ENCODE measurements at regions not wholly inside any gene's neighbourhood (a gene's known extent, or its start where the extent isn't known, plus 50 kb on each side); places are given as distances from the start of the nearest gene placed in this dataset.

DNA sequence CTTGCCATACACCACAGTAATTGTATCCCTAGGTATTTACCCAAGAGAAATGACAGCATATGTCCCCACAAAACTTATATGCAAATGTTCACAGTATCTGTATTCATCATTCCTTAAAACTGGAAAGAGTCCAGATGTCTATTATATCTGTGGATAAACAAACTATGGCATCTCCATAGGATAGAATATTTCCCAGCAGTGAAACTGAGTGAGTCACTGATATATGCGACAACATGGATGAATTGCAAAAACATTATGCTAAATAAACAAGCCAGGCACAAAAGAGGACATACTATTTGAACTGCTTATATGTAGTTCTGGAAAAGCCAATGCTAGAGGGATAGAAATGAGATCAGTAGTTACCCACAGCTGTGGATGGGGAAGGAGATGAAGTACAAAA is 359.4 kb upstream of the DSEL start:
- TF ChIP-seq CTCF (conservative IDR thresholded peaks at IDR 0.05; ENCODE audit: low read depth, low read length) = no peak
- no peak overlapping the region for H3K4me3 ChIP-seq (ENCODE audit: low read length)
- no peak for DNase-seq (ENCODE audit: low read depth)

DNA sequence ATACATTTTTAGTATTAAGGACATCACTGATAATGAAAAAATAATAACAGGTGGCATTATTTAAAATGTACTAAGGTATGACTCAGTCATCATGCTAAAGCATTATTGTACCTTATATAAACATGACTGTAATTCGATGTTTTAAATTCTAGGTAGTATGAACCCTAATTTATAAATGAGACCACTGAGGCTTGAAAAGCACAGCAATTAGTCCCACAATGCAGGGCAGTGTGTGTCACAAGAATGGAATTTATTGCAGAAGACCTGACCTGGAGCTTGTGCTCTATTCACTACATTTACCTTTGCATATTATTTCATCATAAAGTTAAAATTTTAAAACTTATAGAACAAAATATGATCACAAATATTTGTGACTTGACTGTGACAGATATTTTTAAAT is 358.5 kb upstream of the DSEL start:
- no peak overlapping the region for H3K4me3 ChIP-seq (ENCODE audit: low read length)
- DNase-seq (ENCODE audit: low read depth) = peak; percentile 23
- no peak for TF ChIP-seq CTCF (conservative IDR thresholded peaks at IDR 0.05; ENCODE audit: low read depth, low read length)

DNA sequence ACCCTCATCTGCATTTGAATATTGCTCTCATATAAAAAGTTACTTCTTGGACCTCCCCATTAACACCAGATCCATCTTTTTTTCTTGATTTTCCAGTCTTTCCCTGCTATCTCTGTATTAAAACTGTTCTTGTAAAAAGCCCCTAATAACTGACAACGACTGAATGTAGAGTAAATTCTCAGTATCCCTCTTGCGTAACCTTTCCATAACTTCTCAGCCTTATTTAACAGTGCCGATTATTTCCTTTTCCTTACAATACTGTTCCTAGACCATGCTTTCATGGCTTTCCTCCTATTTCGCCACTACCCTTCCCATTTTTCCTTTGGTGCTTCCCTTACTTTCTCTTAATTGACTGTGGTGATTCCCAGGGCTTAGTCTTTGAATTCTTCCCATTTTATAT is 348.9 kb upstream of the DSEL start:
- no peak overlapping the region for H3K4me3 ChIP-seq (ENCODE audit: low read length)
- TF ChIP-seq CTCF (conservative IDR thresholded peaks at IDR 0.05; ENCODE audit: low read depth, low read length) = no peak
- no peak for DNase-seq (ENCODE audit: low read depth)

- DNase-seq (ENCODE audit: low read depth) = no peak
- TF ChIP-seq CTCF (conservative IDR thresholded peaks at IDR 0.05; ENCODE audit: low read depth, low read length) = no peak
- H3K4me3 ChIP-seq (ENCODE audit: low read length) = no peak overlapping the region
Measured at GRCh38 chr18:67864677-67865340, 348.3 kb upstream of the DSEL start.

DNA sequence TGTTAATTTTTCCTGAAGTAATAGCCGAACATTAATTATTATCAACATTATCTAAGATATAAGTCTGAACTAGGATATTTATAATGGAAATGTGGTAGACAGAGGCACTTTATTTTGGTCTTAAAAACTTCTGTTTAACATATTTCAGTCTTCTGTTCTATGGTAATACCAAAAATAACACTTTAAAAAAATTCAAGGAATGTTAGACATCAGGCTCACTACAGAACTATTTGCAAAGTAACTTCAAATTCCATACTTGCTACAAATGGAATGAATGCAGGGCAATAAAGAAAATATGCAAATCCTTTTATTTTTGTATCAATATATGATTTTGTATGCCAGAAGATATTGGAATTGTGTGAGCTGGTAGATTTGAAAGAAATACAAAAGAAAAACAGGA is 345.5 kb upstream of the DSEL start:
- no peak overlapping the region for H3K4me3 ChIP-seq (ENCODE audit: low read length)
- DNase-seq (ENCODE audit: low read depth) = peak; percentile 13
- TF ChIP-seq CTCF (conservative IDR thresholded peaks at IDR 0.05; ENCODE audit: low read depth, low read length) = no peak

- no peak overlapping the region for H3K4me3 ChIP-seq (ENCODE audit: low read length)
- no peak for TF ChIP-seq CTCF (conservative IDR thresholded peaks at IDR 0.05; ENCODE audit: low read depth, low read length)
- DNase-seq (ENCODE audit: low read depth) = no peak
Measured at GRCh38 chr18:67854340-67854739, 337.8 kb upstream of the DSEL start.

- TF ChIP-seq CTCF (conservative IDR thresholded peaks at IDR 0.05; ENCODE audit: low read depth, low read length) = no peak
- DNase-seq (ENCODE audit: low read depth) = no peak
- no peak overlapping the region for H3K4me3 ChIP-seq (ENCODE audit: low read length)
Measured at GRCh38 chr18:67846422-67847098, 330.0 kb upstream of the DSEL start.

Data from retinal pigment epithelial cell (primary cell).